Uterus (tissue), 2 donors: ENCODE measurements at regions not wholly inside any gene's neighbourhood (a gene's known extent, or its start where the extent isn't known, plus 50 kb on each side); places are given as distances from the start of the nearest gene placed in this dataset.

Experiments used
- CTCF ChIP-seq, 4 experiments: fragments of 200-600 bp in 2 of 4; fragments of 450-650 bp in 2 of 4; sonication (generic) in 2 of 4; IDR thresholded peaks; one replicate each; pipeline ENCODE4 v1.5.1; 2016 to 2019; ENCODE audit warnings: antibody characterized with exemption in 4 of 4, mild to moderate bottlenecking in 2 of 4, moderate library complexity in 1 of 4
- POLR2A ChIP-seq, 2 donors: fragments of 450-650 bp; IDR thresholded peaks; one replicate each; pipeline ENCODE4 v1.6.1; 2016; ENCODE audit warnings: antibody characterized with exemption in 2 of 2, mild to moderate bottlenecking in 1 of 2, moderate library complexity in 1 of 2

DNA sequence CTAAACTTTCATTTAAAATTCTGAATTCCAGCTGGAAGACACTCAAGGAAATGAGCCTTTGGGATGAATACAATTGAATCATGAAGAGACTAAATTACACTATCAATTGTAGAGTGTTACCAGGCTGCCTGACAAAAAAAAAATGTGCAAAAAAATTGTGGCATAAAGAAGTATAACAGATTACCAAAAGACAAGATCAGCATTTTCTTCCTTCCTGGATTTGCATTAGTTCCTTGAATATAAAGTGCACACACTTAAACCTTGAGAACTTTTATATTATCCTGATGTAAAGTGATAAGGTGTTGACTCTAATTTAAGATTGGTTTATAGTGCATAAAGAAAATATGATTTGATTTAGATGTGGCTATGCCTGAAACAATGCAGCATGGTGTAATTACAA lies 412.7 kb upstream of the KLF6 start:
- TF ChIP-seq POLR2A (IDR thresholded peaks at IDR 0.05): no peak
- TF ChIP-seq CTCF (IDR thresholded peaks at IDR 0.05): no peak
